HG02763 (cell line): ENCODE measurements at regions not wholly inside any gene's neighbourhood (a gene's known extent, or its start where the extent isn't known, plus 50 kb on each side); places are given as distances from the start of the nearest gene placed in this dataset.
"Not testable (repeated sequence)": the region's sequence is repeated elsewhere in the genome, so short reads cannot be mapped to it uniquely, and the experiment has no call there.

Source experiments
- ATAC-seq: cut with Tn5 transposase; IDR thresholded peaks from one replicate; pipeline ENCODE4 v1.9.1; 2021; ENCODE audit warnings: mild to moderate bottlenecking, moderate library complexity; ENCODE audit not compliant: unreplicated experiment

DNA sequence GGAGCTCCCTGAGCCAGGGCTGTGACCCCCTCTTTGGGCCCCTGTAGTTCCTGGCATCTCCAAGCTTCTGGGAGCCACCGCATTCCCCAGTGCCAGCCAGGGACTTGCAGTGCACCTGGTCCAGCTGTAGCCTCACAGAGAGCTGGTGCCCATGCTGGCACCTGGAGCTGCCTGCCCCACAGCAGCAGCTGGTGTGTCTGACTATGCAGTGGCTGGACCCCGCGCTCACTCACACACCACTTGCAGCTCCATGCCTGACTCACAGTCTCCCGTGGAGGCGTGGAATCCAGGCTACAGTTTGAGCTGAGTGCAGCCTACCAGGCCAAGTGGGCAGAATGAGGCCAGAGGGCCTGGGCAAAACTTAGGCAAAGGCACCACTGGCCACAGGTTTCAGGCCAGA is 102.2 kb upstream of the NAMPT start:
- no peak for ATAC-seq

DNA sequence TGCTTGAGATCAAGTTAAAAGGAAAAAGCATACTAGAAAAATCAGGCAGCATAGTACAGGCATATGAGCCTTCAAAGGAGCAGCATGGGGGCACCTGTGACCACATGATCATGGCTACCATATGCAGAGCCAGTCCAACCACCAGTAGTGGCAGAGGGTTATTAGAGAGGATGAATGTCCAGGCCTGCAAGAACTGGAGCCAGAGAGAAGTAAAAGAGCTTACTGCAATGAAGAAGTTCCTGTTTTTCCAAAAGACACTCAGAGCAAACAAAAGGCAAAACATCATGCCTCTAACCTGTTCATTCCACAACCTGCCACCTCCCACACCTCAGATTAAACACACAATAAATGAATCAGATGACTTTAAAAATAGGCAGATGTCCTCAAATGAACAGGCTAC is 99.6 kb upstream of the NAMPT start:
- ATAC-seq, result no peak

DNA sequence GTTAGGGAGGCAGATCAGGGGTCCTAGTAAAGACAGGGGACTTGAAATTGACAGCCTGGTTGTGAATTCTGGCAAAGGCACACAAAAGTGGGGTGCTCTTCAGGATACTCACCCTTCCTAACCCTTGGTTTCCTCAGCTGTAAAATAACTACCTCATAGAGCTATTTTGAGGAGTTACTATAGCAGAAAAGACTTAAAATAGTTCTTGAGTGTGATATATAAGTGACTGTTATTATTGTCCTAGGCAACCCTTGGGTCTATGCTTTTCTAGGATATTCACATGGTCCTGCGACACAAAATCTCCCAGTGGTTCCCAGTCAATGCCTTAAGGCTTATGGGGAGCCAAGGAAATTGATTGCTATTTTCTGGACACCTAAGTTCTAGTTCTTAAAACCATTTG is 98.1 kb upstream of the NAMPT start:
- no peak for ATAC-seq

DNA sequence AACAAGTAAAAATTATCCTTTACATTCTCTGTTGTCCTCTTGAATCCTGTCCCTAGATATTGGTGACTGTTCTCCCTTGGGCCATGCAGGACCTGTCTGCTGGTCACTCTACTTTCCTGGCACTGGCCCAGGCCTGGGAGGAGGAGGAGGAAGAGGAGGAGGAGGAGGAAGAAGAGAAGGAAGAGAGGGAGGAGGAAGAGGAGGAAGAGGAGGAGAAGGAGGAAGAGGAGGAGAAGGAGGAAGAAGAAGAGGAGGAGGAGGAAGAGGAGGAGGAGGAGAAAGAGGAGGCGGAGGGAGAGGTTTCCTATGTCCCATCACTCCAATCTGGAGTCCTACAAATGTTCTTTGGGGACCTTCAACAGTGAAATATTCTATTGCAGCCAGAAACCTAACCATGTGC is 97.3 kb upstream of the NAMPT start:
- ATAC-seq, result no peak

- no peak for ATAC-seq
Measured at GRCh38 chr7:106381252-106381651, 96.5 kb upstream of the NAMPT start.

DNA sequence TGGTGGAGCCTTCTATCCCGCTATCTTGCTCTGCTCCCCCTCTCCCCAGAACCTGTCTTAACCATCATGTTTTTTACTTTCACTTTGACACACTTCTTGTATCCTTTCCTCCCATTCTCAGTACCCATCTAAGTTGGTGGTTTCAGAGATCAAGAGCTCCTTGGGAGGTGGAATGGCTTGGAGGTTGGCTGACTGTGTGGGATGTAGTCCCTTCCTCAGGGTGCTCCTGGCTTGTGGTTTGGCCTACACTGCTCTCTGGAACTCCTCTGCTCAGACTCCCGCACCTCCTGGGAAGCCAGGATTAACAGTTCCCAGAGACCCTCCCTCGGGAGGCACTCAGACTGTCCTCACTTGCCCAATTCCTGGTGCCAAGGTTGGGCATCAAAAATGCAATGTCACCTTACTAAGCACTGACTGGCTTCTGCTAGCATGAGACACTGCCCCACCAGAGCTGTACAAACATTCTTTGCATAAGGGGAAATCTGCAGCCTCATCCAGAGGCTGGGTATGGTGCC is 93.1 kb upstream of the NAMPT start:
- ATAC-seq, result no peak

GRCh38 chr7:106376026-106376799 is 91.4 kb upstream of the NAMPT start:
- ATAC-seq, result no peak

- no peak for ATAC-seq
Measured at GRCh38 chr7:106375499-106375898, 90.7 kb upstream of the NAMPT start.

DNA sequence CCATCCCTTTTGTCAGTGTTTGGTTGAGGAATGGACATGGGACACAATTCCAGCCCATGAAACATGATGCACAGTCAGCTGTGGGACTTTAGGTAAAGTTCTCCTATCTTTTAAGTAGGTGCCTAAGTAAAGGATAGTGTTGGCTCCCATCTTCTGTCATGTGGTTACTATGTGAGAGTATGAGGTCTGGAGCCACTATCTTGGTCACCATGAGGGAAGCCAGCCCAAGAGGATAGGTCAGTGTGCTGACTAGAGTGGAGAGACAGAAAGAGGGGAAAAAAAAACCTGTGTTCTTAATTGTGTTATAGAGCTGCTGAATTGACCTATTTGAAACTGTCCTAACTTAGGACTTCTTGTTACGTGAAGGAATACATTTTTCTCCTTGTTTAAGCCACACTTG is 89.7 kb upstream of the NAMPT start:
- no peak for ATAC-seq

DNA sequence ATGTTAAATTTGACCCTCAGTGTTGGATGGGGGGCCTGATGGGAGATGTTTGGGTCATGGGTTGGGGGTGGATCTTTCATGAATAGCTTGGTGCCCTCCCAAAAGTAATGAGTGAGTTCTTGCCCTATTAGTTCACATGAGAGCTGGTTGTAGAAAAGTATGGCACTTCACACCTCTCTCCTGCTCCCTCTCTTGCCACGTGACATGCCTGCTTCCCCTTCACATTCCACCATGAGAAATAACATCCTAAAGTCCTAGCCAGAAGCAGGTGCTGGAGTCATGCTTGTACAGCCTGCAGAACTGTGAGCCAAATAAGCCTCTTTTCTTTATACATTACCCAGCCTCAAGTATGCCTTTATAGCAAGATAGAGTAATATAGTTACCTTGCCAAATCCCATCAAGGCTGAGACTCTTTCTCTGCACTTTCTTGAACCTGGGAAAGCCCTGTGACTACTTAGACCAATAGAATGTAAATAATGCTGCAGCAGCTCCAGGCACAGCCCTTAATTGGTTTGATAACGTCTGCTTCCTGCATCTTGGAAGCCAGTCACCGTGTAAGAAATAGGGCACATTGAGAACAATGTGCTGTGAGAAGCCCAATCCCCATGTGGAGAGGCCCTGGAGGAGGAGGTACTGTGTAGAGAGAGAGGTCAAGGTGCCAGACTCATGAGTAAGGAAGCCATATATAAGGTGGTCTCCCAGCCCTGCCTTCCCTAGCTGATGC is 88.0 kb upstream of the NAMPT start:
- ATAC-seq, result no peak

- ATAC-seq, result no peak
Measured at GRCh38 chr7:106372126-106372525, 87.3 kb upstream of the NAMPT start.

DNA sequence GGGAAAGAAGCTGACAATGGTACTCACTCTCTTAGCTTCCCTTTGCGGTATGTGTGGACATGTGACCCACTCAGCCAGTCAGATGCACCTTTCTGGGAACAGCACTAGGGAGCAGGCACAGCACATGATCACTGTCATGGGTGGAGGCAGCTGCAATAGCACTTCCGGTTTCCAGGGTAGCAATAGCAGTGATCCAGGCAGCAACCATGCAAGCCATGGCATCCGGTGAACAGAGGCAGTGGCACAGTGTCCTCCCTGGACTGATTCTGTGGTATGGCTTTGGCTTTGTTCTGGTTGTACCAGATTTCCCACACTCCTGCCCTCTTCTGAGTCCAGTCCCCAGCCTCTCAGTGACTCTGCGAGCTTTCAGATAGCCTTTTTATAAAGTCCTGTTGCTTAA is 86.8 kb upstream of the NAMPT start:
- no peak for ATAC-seq

DNA sequence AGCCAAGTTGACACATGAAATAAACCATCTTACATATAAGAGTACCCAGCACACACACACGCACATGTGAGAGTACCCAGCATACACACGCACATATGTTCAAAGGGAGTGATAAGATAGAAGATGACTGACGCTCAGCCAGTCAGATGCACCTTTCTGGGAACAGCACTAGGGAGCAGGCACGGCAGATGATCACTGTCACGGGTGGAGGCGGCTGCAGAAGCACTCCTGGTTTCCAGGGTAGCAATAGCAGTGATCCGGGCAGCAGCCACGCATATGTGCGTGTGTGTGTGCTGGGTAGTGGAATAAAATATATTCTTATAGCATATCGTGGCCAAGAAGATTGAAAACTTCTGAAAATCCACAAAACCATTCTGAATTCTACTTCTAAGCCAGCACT is 85.8 kb upstream of the NAMPT start:
- no peak for ATAC-seq

DNA sequence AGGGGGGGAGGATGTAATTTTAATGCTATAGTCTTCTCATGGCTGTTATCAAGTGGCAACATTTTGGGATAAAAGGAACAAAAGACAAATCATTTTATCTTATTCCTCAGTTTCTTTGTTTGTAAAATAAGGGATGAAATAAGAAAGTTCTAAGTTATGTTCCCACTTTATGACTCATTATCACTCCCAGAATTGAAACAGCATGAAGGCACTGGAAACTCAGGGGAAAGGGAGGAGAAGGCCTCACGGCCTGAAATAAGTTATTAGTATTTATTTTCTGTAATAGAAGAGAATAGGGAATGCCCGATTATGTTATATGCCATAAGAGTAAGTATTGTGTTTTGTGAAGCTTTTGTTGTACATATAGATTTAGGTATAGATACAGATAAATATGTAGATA is 85.0 kb upstream of the NAMPT start:
- no peak for ATAC-seq

- ATAC-seq, result no peak
Measured at GRCh38 chr7:106369352-106369751, 84.6 kb upstream of the NAMPT start.

- no peak for ATAC-seq
Measured at GRCh38 chr7:106367664-106368063, 82.9 kb upstream of the NAMPT start.

DNA sequence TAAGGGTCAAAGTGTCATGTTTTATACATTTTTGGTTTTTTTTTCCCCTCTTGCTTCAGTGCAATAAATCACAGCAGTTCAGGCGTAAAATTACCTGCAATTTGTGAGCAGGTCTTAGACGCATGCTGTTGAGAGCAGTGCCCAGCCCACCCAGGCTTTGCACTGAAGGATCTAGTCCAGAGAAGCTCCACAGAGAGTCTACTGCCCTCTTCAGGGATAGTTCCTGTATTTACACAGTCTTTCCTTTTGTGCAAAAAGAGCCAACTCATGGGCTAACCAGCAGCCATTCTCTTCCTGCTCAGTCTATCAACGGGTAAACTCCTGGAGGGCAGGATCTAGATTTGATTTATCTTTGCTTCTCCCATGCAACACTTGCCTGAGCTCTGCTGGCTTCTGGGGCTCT is 82.2 kb upstream of the NAMPT start:
- ATAC-seq, result no peak

DNA sequence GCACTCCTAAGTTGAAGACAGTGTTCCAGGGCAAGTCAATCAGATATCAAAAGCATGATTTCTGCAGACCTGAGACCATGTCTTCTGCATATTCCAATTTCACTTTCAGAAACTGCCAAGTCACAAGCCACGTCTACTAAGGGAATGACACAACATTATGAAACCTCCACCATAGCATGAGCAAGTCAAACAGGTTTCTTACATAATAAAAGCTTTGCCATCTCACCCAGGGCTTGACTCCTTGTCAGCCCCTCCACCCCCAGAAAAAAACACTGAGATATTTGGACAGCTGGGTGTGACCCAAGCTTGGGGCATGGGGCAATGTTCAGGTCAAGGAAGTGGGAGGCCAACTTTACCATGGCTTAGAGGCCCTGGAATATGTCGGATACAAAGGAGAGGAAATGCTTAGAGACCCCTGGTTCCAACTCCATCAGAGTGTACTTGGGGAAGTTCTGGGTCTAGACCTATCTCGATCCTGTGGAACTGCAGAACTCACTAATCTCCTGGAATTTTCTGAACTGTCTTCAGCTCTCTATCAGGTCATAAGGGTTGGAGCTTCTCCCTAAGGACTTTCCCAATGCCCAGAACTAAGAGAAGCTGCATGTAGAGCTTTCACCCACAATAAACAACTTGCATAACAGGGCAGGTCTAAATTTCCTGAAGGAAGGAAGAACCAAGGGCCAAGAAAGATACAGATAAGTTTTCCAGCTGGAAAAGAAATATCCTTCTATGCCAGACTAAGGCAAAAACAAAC is 80.6 kb upstream of the NAMPT start:
- ATAC-seq, result no peak

DNA sequence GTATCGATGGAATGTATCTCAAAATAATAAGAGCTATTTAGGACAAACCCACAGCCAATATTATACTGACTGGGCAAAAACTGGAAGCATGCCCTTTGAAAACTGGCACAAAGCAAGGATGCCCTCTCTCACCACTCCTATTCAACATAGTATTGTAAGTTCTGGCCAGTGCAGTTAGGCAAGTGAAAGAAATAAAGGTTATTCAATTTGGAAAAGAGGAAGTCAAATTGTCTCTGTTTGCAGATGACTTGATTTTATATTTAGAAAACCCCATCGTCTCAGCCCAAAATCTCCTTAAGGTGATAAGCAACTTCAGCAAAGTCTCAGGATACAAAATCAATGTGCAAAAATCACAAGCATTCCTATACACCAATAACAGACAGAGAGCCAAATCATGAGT is 77.7 kb upstream of the NAMPT start:
- ATAC-seq, result not testable (repeated sequence)

GRCh38 chr7:106358103-106358663 is 73.4 kb upstream of the NAMPT start:
- no peak for ATAC-seq

DNA sequence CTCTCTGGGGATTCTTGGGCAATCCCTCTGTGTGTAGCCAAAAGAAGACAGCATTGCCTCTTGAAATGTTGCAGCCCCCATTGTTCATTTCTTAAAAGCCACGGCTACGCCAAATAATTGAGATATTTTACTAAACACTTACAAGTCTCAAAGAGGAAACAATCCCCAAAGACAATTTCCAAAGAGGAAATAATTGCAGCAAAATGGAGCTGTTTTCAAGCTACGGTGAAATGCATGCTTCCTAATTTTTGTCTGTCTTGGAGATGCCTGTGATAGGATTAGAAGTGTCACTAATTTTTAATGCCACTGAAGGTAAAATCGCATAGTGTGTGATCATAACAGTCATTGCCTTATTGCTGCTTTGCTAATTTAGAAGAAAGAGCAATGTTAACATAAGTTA is 72.9 kb upstream of the NAMPT start:
- ATAC-seq, result no peak
